Esophagus muscularis mucosa (tissue), 3 donors: ENCODE measurements at regions not wholly inside any gene's neighbourhood (a gene's known extent, or its start where the extent isn't known, plus 50 kb on each side); places are given as distances from the start of the nearest gene placed in this dataset.

Experiments used
- CTCF ChIP-seq, 3 experiments: fragments of 200-600 bp in 2 of 3; fragments of 450-650 bp in 1 of 3; sonication (generic) in 2 of 3; IDR thresholded peaks; one replicate each; pipeline ENCODE4 v1.5.1; 2017 to 2019; ENCODE audit warnings: antibody characterized with exemption in 3 of 3, mild to moderate bottlenecking in 2 of 3, moderate library complexity in 1 of 3
- POLR2A ChIP-seq: fragments of 450-650 bp; IDR thresholded peaks from one replicate; pipeline ENCODE4 v1.6.1; 2017; ENCODE audit warnings: antibody characterized with exemption, moderate library complexity, mild to moderate bottlenecking, low read depth
- POLR2AphosphoS5 ChIP-seq, 2 donors: sonication (generic); formaldehyde crosslinking; IDR thresholded peaks; one replicate each; pipeline ENCODE4 v1.6.1; 2017; ENCODE audit warnings: antibody characterized with exemption in 2 of 2

- TF ChIP-seq CTCF (IDR thresholded peaks at IDR 0.05) (no peak), POLR2AphosphoS5 (IDR thresholded peaks at IDR 0.05) (no peak), POLR2A (no peak)
Measured at GRCh38 chr10:3907514-3907913, 122.5 kb upstream of the KLF6 start.
